ENCODE measurements at regions not wholly inside any gene's neighbourhood (a gene's known extent, or its start where the extent isn't known, plus 50 kb on each side); places are given as distances from the start of the nearest gene placed in this dataset.

DNA sequence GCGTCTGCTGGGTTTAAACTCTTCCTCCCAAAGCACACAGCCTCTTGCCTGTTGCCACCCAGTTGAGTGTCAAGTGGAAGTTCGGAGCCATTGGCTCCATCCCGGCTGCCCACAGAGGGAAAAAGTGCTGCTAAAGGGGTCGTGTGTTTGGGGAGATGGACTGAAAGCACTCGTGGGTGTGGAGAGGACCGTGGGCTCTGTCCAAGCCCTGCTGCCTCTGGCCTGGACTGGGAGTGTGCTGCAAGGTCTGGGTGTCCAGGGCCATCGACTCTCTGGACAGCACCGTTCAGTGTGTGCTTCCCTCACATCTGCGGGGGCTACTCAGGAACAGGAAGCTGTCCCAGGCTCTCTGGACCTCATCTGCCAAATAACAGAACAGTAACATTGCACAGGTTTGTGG is 269.3 kb downstream of the DLL1 start:
- Mint-ChIP-seq H3K36me3 (ENCODE audit: low read depth) (no peaks in the 10 kb centered on the region), H3K4me1 (no peaks in the 10 kb centered on the region; the same call in 2 of the 3 replicates), H3K4me3 (no peak overlapping the region), H3K9me3 (no peaks in the 10 kb centered on the region), H3K27ac (no peak overlapping the region), H3K27me3 (ENCODE audit: insufficient read depth, low read depth, poor library complexity) (peaks cover 4% of the 10 kb centered on the region)
- Histone ChIP-seq H3F3A (replicated peaks; ENCODE audit: low read depth) (no peaks in the 10 kb centered on the region), H2AFZ (no peak overlapping the region), H3K27me3 (ENCODE audit: insufficient read depth) (0 out of 2 replicates have a peak, but pooled peaks cover 3% of the 10 kb centered on the region), H4K20me1 (replicated peaks; ENCODE audit: insufficient read depth) (no peaks in the 10 kb centered on the region), H3K4me2 (no peak overlapping the region), H3K79me2 (replicated peaks; ENCODE audit: insufficient read depth) (no peaks in the 10 kb centered on the region), H3K4me1 (ENCODE audit: insufficient read depth) (no peaks in the 10 kb centered on the region), H3K27ac (ENCODE audit: low read depth) (no peak overlapping the region), H3K9me2 (ENCODE audit: insufficient read depth) (no peaks in the 10 kb centered on the region), H3K36me3 (ENCODE audit: insufficient read depth) (no peaks in the 10 kb centered on the region), H3K4me3 (no peak overlapping the region)
- ATAC-seq (no peak), DNase-seq (ENCODE audit: low spot score) (no peak)
- TF ChIP-seq ZNF114 (CRISPR knock-in tag; IDR thresholded peaks at IDR 0.05), result no peak
- no peak for TF ChIP-seq NANOG (IDR thresholded peaks at IDR 0.05; ENCODE audit: borderline replicate concordance)
- no peak for TF ChIP-seq EZH2 (IDR thresholded peaks at IDR 0.05; ENCODE audit: low read depth, unreplicated experiment)
- TF ChIP-seq EZH2phosphoT487 (IDR thresholded peaks at IDR 0.05; ENCODE audit: unreplicated experiment), result no peak
- TF ChIP-seq, protein P1, sequence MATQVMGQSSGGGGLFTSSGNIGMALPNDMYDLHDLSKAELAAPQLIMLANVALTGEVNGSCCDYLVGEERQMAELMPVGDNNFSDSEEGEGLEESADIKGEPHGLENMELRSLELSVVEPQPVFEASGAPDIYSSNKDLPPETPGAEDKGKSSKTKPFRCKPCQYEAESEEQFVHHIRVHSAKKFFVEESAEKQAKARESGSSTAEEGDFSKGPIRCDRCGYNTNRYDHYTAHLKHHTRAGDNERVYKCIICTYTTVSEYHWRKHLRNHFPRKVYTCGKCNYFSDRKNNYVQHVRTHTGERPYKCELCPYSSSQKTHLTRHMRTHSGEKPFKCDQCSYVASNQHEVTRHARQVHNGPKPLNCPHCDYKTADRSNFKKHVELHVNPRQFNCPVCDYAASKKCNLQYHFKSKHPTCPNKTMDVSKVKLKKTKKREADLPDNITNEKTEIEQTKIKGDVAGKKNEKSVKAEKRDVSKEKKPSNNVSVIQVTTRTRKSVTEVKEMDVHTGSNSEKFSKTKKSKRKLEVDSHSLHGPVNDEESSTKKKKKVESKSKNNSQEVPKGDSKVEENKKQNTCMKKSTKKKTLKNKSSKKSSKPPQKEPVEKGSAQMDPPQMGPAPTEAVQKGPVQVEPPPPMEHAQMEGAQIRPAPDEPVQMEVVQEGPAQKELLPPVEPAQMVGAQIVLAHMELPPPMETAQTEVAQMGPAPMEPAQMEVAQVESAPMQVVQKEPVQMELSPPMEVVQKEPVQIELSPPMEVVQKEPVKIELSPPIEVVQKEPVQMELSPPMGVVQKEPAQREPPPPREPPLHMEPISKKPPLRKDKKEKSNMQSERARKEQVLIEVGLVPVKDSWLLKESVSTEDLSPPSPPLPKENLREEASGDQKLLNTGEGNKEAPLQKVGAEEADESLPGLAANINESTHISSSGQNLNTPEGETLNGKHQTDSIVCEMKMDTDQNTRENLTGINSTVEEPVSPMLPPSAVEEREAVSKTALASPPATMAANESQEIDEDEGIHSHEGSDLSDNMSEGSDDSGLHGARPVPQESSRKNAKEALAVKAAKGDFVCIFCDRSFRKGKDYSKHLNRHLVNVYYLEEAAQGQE (IDR thresholded peaks at IDR 0.05; ENCODE audit: unreplicated experiment), result no peak
- TF ChIP-seq, protein P2, sequence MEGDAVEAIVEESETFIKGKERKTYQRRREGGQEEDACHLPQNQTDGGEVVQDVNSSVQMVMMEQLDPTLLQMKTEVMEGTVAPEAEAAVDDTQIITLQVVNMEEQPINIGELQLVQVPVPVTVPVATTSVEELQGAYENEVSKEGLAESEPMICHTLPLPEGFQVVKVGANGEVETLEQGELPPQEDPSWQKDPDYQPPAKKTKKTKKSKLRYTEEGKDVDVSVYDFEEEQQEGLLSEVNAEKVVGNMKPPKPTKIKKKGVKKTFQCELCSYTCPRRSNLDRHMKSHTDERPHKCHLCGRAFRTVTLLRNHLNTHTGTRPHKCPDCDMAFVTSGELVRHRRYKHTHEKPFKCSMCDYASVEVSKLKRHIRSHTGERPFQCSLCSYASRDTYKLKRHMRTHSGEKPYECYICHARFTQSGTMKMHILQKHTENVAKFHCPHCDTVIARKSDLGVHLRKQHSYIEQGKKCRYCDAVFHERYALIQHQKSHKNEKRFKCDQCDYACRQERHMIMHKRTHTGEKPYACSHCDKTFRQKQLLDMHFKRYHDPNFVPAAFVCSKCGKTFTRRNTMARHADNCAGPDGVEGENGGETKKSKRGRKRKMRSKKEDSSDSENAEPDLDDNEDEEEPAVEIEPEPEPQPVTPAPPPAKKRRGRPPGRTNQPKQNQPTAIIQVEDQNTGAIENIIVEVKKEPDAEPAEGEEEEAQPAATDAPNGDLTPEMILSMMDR (conservative IDR thresholded peaks at IDR 0.05; ENCODE audit: low read depth in 2 of 2), result no peak
- no peak for TF ChIP-seq ZNF331 (CRISPR knock-in tag; IDR thresholded peaks at IDR 0.05; ENCODE audit: low read depth)
- TF ChIP-seq CREB1 (CRISPR knock-in tag; IDR thresholded peaks at IDR 0.05; ENCODE audit: low read depth), result no peak
- no peak for TF ChIP-seq JUNB (IDR thresholded peaks at IDR 0.05; ENCODE audit: unreplicated experiment)
- no peak for TF ChIP-seq POLR2AphosphoS5 (IDR thresholded peaks at IDR 0.05; ENCODE audit: low read depth)
- TF ChIP-seq, protein P3, sequence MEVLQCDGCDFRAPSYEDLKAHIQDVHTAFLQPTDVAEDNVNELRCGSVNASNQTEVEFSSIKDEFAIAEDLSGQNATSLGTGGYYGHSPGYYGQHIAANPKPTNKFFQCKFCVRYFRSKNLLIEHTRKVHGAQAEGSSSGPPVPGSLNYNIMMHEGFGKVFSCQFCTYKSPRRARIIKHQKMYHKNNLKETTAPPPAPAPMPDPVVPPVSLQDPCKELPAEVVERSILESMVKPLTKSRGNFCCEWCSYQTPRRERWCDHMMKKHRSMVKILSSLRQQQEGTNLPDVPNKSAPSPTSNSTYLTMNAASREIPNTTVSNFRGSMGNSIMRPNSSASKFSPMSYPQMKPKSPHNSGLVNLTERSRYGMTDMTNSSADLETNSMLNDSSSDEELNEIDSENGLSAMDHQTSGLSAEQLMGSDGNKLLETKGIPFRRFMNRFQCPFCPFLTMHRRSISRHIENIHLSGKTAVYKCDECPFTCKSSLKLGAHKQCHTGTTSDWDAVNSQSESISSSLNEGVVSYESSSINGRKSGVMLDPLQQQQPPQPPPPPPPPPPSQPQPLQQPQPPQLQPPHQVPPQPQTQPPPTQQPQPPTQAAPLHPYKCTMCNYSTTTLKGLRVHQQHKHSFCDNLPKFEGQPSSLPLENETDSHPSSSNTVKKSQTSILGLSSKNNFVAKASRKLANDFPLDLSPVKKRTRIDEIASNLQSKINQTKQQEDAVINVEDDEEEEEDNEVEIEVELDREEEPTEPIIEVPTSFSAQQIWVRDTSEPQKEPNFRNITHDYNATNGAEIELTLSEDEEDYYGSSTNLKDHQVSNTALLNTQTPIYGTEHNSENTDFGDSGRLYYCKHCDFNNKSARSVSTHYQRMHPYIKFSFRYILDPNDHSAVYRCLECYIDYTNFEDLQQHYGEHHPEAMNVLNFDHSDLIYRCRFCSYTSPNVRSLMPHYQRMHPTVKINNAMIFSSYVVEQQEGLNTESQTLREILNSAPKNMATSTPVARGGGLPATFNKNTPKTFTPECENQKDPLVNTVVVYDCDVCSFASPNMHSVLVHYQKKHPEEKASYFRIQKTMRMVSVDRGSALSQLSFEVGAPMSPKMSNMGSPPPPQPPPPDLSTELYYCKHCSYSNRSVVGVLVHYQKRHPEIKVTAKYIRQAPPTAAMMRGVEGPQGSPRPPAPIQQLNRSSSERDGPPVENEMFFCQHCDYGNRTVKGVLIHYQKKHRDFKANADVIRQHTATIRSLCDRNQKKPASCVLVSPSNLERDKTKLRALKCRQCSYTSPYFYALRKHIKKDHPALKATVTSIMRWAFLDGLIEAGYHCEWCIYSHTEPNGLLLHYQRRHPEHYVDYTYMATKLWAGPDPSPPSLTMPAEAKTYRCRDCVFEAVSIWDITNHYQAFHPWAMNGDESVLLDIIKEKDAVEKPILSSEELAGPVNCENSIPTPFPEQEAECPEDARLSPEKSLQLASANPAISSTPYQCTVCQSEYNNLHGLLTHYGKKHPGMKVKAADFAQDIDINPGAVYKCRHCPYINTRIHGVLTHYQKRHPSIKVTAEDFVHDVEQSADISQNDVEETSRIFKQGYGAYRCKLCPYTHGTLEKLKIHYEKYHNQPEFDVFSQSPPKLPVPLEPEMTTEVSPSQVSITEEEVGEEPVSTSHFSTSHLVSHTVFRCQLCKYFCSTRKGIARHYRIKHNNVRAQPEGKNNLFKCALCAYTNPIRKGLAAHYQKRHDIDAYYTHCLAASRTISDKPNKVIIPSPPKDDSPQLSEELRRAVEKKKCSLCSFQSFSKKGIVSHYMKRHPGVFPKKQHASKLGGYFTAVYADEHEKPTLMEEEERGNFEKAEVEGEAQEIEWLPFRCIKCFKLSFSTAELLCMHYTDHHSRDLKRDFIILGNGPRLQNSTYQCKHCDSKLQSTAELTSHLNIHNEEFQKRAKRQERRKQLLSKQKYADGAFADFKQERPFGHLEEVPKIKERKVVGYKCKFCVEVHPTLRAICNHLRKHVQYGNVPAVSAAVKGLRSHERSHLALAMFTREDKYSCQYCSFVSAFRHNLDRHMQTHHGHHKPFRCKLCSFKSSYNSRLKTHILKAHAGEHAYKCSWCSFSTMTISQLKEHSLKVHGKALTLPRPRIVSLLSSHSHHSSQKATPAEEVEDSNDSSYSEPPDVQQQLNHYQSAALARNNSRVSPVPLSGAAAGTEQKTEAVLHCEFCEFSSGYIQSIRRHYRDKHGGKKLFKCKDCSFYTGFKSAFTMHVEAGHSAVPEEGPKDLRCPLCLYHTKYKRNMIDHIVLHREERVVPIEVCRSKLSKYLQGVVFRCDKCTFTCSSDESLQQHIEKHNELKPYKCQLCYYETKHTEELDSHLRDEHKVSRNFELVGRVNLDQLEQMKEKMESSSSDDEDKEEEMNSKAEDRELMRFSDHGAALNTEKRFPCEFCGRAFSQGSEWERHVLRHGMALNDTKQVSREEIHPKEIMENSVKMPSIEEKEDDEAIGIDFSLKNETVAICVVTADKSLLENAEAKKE (CRISPR knock-in tag; IDR thresholded peaks at IDR 0.05), result no peak
- TF ChIP-seq STAT1 (IDR thresholded peaks at IDR 0.05; ENCODE audit: unreplicated experiment), result no peak

Measured in GM23338 (cell line).